HG02870 (cell line): ENCODE measurements at regions not wholly inside any gene's neighbourhood (a gene's known extent, or its start where the extent isn't known, plus 50 kb on each side); places are given as distances from the start of the nearest gene placed in this dataset.

Source experiments
- ATAC-seq: cut with Tn5 transposase; IDR thresholded peaks from one replicate; pipeline ENCODE4 v1.9.1; 2021; ENCODE audit warnings: mild to moderate bottlenecking, moderate library complexity; ENCODE audit not compliant: unreplicated experiment

GRCh38 chrX:39205467-39205866 lies 404.2 kb downstream of the MID1IP1 start:
- ATAC-seq, result no peak

- no peak for ATAC-seq
These were observed 405.3 kb downstream of the MID1IP1 start for GRCh38 chrX:39206399-39207145.

GRCh38 chrX:39211501-39211900 lies 410.2 kb downstream of the MID1IP1 start:
- ATAC-seq, result no peak

- ATAC-seq, result no peak
These were observed 411.2 kb downstream of the MID1IP1 start for GRCh38 chrX:39212456-39212855.

GRCh38 chrX:39214387-39215126 lies 413.3 kb downstream of the MID1IP1 start:
- no peak for ATAC-seq

GRCh38 chrX:39220952-39221351 lies 419.7 kb downstream of the MID1IP1 start:
- ATAC-seq, result no peak

- ATAC-seq, result no peak
These were observed 421.3 kb downstream of the MID1IP1 start for GRCh38 chrX:39222346-39223113.

- no peak for ATAC-seq
These were observed 425.0 kb downstream of the MID1IP1 start for GRCh38 chrX:39226251-39226650.

GRCh38 chrX:39227371-39227770 lies 426.1 kb downstream of the MID1IP1 start:
- ATAC-seq, result no peak

GRCh38 chrX:39238006-39238405 lies 436.7 kb downstream of the MID1IP1 start:
- ATAC-seq, result no peak

GRCh38 chrX:39242187-39242586 lies 440.9 kb downstream of the MID1IP1 start:
- no peak for ATAC-seq

GRCh38 chrX:39244147-39244546 lies 442.9 kb downstream of the MID1IP1 start:
- ATAC-seq, result no peak

- ATAC-seq, result no peak
These were observed 443.8 kb downstream of the MID1IP1 start for GRCh38 chrX:39245024-39245423.

- no peak for ATAC-seq
These were observed 446.3 kb downstream of the MID1IP1 start for GRCh38 chrX:39247536-39247935.

GRCh38 chrX:39248330-39248729 lies 447.1 kb downstream of the MID1IP1 start:
- ATAC-seq, result no peak

GRCh38 chrX:39249999-39250398 lies 448.7 kb downstream of the MID1IP1 start:
- ATAC-seq, result no peak

- ATAC-seq, result no peak
These were observed 450.7 kb downstream of the MID1IP1 start for GRCh38 chrX:39251995-39252394.

- no peak for ATAC-seq
These were observed 452.3 kb downstream of the MID1IP1 start for GRCh38 chrX:39253551-39253950.

GRCh38 chrX:39258331-39258730 lies 457.1 kb downstream of the MID1IP1 start:
- no peak for ATAC-seq

GRCh38 chrX:39260965-39261364 lies 459.7 kb downstream of the MID1IP1 start:
- ATAC-seq, result no peak

GRCh38 chrX:39261446-39262147 lies 460.3 kb downstream of the MID1IP1 start:
- ATAC-seq, result no peak
